MCF 10A (cell line): ENCODE measurements at regions not wholly inside any gene's neighbourhood (a gene's known extent, or its start where the extent isn't known, plus 50 kb on each side); places are given as distances from the start of the nearest gene placed in this dataset.
"Not testable (repeated sequence)": the region's sequence is repeated elsewhere in the genome, so short reads cannot be mapped to it uniquely, and the experiment has no call there.

Experiments
- BruUV-seq: library from RNA; stranded (reverse); fragments of 400-500 nt; replicated peaks from 2 replicates; lab custom pipeline; 2021; lab: Mats Ljungman, UMichigan
- CTCF ChIA-PET: fragments of 300-600 bp; sonication (Branson Sonifier 250); formaldehyde crosslinking; extraction: SDS; loops from one replicate; lab custom pipeline; 2021; ENCODE audit warnings: antibody characterized with exemption, inconsistent platforms; lab: Yijun Ruan, JAX
- POLR2A ChIA-PET: fragments of 300-600, 350-650 bp; sonication (Branson Sonifier 250); formaldehyde crosslinking; extraction: SDS; loops from one replicate; lab custom pipeline; 2020; ENCODE audit warnings: antibody characterized with exemption, inconsistent platforms; lab: Yijun Ruan, JAX
- DNase-seq: peaks from one replicate; pipeline ENCODE4 v3.0.0-alpha.2; 2018; ENCODE audit not compliant: unreplicated experiment
- H3K27ac Mint-ChIP-seq: one replicate; pipeline ENCODE4 v1.8.0; 2022; ENCODE audit warnings: mild to moderate bottlenecking, low read depth, mixed read lengths; ENCODE audit not compliant: unreplicated experiment
- H3K27me3 Mint-ChIP-seq: one replicate; pipeline ENCODE4 v1.8.0; 2022; ENCODE audit warnings: mixed read lengths; ENCODE audit not compliant: insufficient read depth, unreplicated experiment
- H3K36me3 Mint-ChIP-seq: one replicate; pipeline ENCODE4 v1.8.0; 2022; ENCODE audit warnings: mild to moderate bottlenecking, moderate library complexity, mixed read lengths; ENCODE audit not compliant: insufficient read depth, unreplicated experiment
- H3K4me1 Mint-ChIP-seq: one replicate; pipeline ENCODE4 v1.8.0; 2022; ENCODE audit warnings: mixed read lengths; ENCODE audit not compliant: insufficient read depth, unreplicated experiment
- H3K4me3 Mint-ChIP-seq: one replicate; pipeline ENCODE4 v1.8.0; 2022; ENCODE audit warnings: mild to moderate bottlenecking, moderate library complexity, mixed read lengths; ENCODE audit not compliant: unreplicated experiment
- H3K9me3 Mint-ChIP-seq: one replicate; pipeline ENCODE4 v1.8.0; 2022; ENCODE audit warnings: mixed read lengths; ENCODE audit not compliant: unreplicated experiment
- CTCF ChIP-seq: fragments of 200-600 bp; IDR thresholded peaks from one replicate; pipeline ENCODE4 v1.8.0; 2022; ENCODE audit warnings: antibody characterized with exemption, mild to moderate bottlenecking; ENCODE audit not compliant: unreplicated experiment
- intact Hi-C: fragments of 100-400 bp; cut with micrococcal nuclease; formaldehyde crosslinking; loops from 2 replicates; pipeline ENCODE4 v1.14.1; 2022

GRCh38 chr17:22217135-22217534 lies 524.8 kb downstream of the KCNJ18 start:
- no peak overlapping the region for H3K27ac Mint-ChIP-seq
- TF ChIP-seq CTCF, result no peak
- H3K36me3 Mint-ChIP-seq, result no peaks in the 10 kb centered on the region
- no peak overlapping the region for H3K4me3 Mint-ChIP-seq
- DNase-seq, result no peak
- ChIA-PET POLR2A (no interaction called here), CTCF (no interaction called here)
- peaks cover 7% of the 10 kb centered on the region for H3K9me3 Mint-ChIP-seq
- intact Hi-C loops, result no loop called here
- no TSS peak for BruUV-seq
- H3K27me3 Mint-ChIP-seq, result no peaks in the 10 kb centered on the region
- H3K4me1 Mint-ChIP-seq, result no peaks in the 10 kb centered on the region

- CTCF ChIA-PET, result no interaction called here
Measured at GRCh38 chr17:22221344-22221743, 529.0 kb downstream of the KCNJ18 start.

GRCh38 chr17:22226477-22226876 lies 534.2 kb downstream of the KCNJ18 start:
- CTCF ChIA-PET, DNase-seq, H3K36me3 Mint-ChIP-seq, H3K4me3 Mint-ChIP-seq, H3K27ac Mint-ChIP-seq, H3K4me1 Mint-ChIP-seq, H3K27me3 Mint-ChIP-seq, BruUV-seq, intact Hi-C loops, POLR2A ChIA-PET: not testable (repeated sequence)
- H3K9me3 Mint-ChIP-seq, result peaks cover 13% of the 10 kb centered on the region

More at GRCh38 chr17:22221344-22221743, 529.0 kb downstream of the KCNJ18 start:
- TF ChIP-seq CTCF, result no peak
- intact Hi-C loops, result no loop called here
- no peak overlapping the region for H3K27ac Mint-ChIP-seq
- no peaks in the 10 kb centered on the region for H3K27me3 Mint-ChIP-seq
- peaks cover 7% of the 10 kb centered on the region for H3K9me3 Mint-ChIP-seq
- BruUV-seq, result no TSS peak
- no peak for DNase-seq
- H3K36me3 Mint-ChIP-seq, result no peaks in the 10 kb centered on the region
- no peaks in the 10 kb centered on the region for H3K4me1 Mint-ChIP-seq
- H3K4me3 Mint-ChIP-seq, result no peak overlapping the region
- POLR2A ChIA-PET, result interaction anchor here (0.5 kb wide), 1 partner anchor 20 kb away, joined by 5 read pairs; no protein-coding TSS in a partner anchor

GRCh38 chr17:22226932-22227331 lies 534.6 kb downstream of the KCNJ18 start:
- POLR2A ChIA-PET, DNase-seq, CTCF ChIA-PET, H3K4me1 Mint-ChIP-seq, H3K27me3 Mint-ChIP-seq, intact Hi-C loops, H3K27ac Mint-ChIP-seq, H3K36me3 Mint-ChIP-seq, H3K4me3 Mint-ChIP-seq, BruUV-seq: not testable (repeated sequence)
- H3K9me3 Mint-ChIP-seq, result peaks cover 13% of the 10 kb centered on the region

- BruUV-seq, intact Hi-C loops, H3K27me3 Mint-ChIP-seq, H3K4me1 Mint-ChIP-seq, H3K4me3 Mint-ChIP-seq, POLR2A ChIA-PET, H3K36me3 Mint-ChIP-seq, DNase-seq, H3K27ac Mint-ChIP-seq, CTCF ChIA-PET: not testable (repeated sequence)
- peaks cover 13% of the 10 kb centered on the region for H3K9me3 Mint-ChIP-seq
Measured at GRCh38 chr17:22227699-22228553, 535.6 kb downstream of the KCNJ18 start.

- POLR2A ChIA-PET, intact Hi-C loops, H3K4me3 Mint-ChIP-seq, BruUV-seq, H3K4me1 Mint-ChIP-seq, H3K36me3 Mint-ChIP-seq, CTCF ChIA-PET, H3K27me3 Mint-ChIP-seq, H3K27ac Mint-ChIP-seq, DNase-seq: not testable (repeated sequence)
- H3K9me3 Mint-ChIP-seq, result peaks cover 13% of the 10 kb centered on the region
Measured at GRCh38 chr17:22229821-22230220, 537.5 kb downstream of the KCNJ18 start.
